ENCODE measurements at regions not wholly inside any gene's neighbourhood (a gene's known extent, or its start where the extent isn't known, plus 50 kb on each side); places are given as distances from the start of the nearest gene placed in this dataset.

GRCh38 chr16:87196661-87197060, 120.5 kb downstream of the C16orf95 start:
- no peak for TF ChIP-seq CTCF (IDR thresholded peaks at IDR 0.05)

GRCh38 chr16:87198328-87198832, 118.8 kb downstream of the C16orf95 start:
- Histone ChIP-seq H3K4me3 (no peak overlapping the region), H3K4me1 (no peaks in the 10 kb centered on the region), H3K36me3 (no peaks in the 10 kb centered on the region), H3K27ac (no peak overlapping the region), H3K27me3 (peaks cover 0 to 10% of the 10 kb centered on the region in 2 donors), H3K9me3 (no peaks in the 10 kb centered on the region)
- ATAC-seq (no peak), DNase-seq (no peak)
- no peak for TF ChIP-seq CTCF (IDR thresholded peaks at IDR 0.05)
- intact Hi-C loops (cut with DNase I): no loop called here

More at GRCh38 chr16:87196661-87197060, 120.5 kb downstream of the C16orf95 start:
- Histone ChIP-seq H3K27ac (no peak overlapping the region), H3K27me3 (peaks cover 0 to 8% of the 10 kb centered on the region in 2 donors), H3K36me3 (no peaks in the 10 kb centered on the region), H3K4me1 (no peaks in the 10 kb centered on the region), H3K9me3 (no peaks in the 10 kb centered on the region), H3K4me3 (no peak overlapping the region)
- intact Hi-C loops (cut with DNase I): no loop called here
- DNase-seq (no peak), ATAC-seq (no peak)

DNA sequence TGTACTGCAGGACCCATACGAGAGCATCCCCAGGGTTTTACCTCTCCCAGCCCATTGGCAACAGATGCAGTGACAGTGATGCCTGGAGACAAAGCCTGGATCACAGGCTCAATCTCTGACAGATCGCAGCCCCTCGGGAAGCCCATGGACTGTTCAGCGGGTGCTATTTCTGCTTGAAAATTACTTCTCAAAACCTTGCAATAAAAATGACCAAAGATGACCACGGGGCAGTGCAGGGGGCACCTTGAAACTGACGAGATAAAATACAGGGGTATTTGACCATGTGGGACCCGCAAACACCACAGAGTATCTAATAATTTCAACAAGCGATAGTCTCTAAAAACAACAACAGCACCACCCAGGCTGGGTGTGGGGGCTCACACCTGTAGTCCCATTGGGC, 118.3 kb downstream of the C16orf95 start:
- H3K4me3 ChIP-seq: no peak overlapping the region
- no peaks in the 10 kb centered on the region for H3K4me1 ChIP-seq
- no peaks in the 10 kb centered on the region for H3K9me3 ChIP-seq
- ATAC-seq (no peak), DNase-seq (no peak)
- no peak for TF ChIP-seq CTCF (IDR thresholded peaks at IDR 0.05)
- intact Hi-C loops (cut with DNase I): no loop called here
- peaks cover 0 to 13% of the 10 kb centered on the region in 2 donors for H3K27me3 ChIP-seq
- H3K36me3 ChIP-seq: no peaks in the 10 kb centered on the region
- H3K27ac ChIP-seq: no peak overlapping the region

DNA sequence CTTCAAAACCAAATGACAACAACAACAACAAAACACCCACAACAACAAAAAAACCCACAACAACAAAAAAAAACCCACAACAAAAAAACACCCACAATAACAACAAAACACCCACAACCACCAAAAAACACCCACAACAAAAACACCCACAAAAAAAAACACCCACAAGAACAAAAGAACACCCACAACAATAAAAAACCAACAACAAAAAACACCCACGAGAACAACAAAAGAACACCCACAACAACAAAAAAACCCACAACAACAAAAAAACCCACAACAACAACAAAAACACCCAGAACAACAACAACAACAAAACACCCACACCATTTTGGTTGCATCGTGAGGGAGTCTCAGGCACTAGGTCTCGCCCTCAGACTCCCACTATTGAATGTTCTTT, 117.8 kb downstream of the C16orf95 start:
- intact Hi-C loops (cut with DNase I): no loop called here
- Histone ChIP-seq H3K9me3 (no peaks in the 10 kb centered on the region), H3K27ac (no peak overlapping the region), H3K27me3 (peaks cover 0 to 13% of the 10 kb centered on the region in 2 donors), H3K36me3 (no peaks in the 10 kb centered on the region), H3K4me1 (no peaks in the 10 kb centered on the region), H3K4me3 (no peak overlapping the region)
- ATAC-seq (no peak), DNase-seq (no peak)
- no peak for TF ChIP-seq CTCF (IDR thresholded peaks at IDR 0.05)

DNA sequence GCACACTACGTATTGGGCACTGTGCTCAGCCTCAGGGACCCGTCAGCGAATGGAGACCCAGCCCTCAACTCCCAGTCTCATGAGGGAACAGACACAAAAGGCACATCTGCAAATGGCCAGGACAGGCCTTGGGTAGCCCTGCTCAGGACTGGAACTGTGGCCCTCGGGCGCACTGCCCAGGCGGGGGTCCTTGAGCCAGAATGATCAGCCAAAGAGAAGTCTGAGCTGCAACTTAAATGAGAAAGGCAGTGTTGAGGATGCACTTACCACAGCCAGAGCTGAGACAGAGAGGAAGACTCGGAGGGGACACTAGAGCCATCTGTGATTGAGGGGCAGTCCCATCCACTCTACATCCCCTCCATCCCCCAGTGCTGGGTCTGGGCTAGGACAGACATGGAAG, 117.3 kb downstream of the C16orf95 start:
- DNase-seq (no peak), ATAC-seq (no peak)
- intact Hi-C loops (cut with DNase I): no loop called here
- no peak for TF ChIP-seq CTCF (IDR thresholded peaks at IDR 0.05)
- H3K27ac ChIP-seq: no peak overlapping the region
- no peaks in the 10 kb centered on the region for H3K36me3 ChIP-seq
- peaks cover 0 to 13% of the 10 kb centered on the region in 2 donors for H3K27me3 ChIP-seq
- no peak overlapping the region for H3K4me3 ChIP-seq
- H3K9me3 ChIP-seq: no peaks in the 10 kb centered on the region
- H3K4me1 ChIP-seq: no peaks in the 10 kb centered on the region
